IMR-90 (cell line): ENCODE measurements at regions not wholly inside any gene's neighbourhood (a gene's known extent, or its start where the extent isn't known, plus 50 kb on each side); places are given as distances from the start of the nearest gene placed in this dataset.

Source experiments
- ATAC-seq: fragments of 200-7000 bp; cut with Tn5 transposase; 2 replicates; pipeline ENCODE4 v1.9.1; 2020; ENCODE audit warnings: low read depth, mild to moderate bottlenecking, moderate library complexity
- BruUV-seq: library from RNA; stranded (reverse); fragments of 400-500 nt; replicated peaks from 2 replicates; lab custom pipeline; 2021; lab: Mats Ljungman, UMichigan
- CTCF ChIA-PET: fragments of 300-600 bp; formaldehyde crosslinking; extraction: SDS; loops from one replicate; lab custom pipeline; 2021; ENCODE audit warnings: antibody characterized with exemption; lab: Yijun Ruan, JAX
- POLR2A ChIA-PET: fragments of 300-600 bp; sonication (Branson Sonifier 250); formaldehyde crosslinking; loops from one replicate; lab custom pipeline; 2022; ENCODE audit warnings: antibody characterized with exemption; ENCODE audit not compliant: unreplicated experiment; lab: Charles Lee
- DNase-seq: peaks from one replicate; pipeline ENCODE4 v3.0.0; 2013
- H2AFZ ChIP-seq: replicated peaks from 2 replicates; pipeline ENCODE3; 2013; ENCODE audit warnings: low read length, mild to moderate bottlenecking; ENCODE audit not compliant: poor library complexity
- H2AK5ac ChIP-seq: 2 replicates; pipeline ENCODE4 v1.6.1; 2013; ENCODE audit warnings: low read depth, low read length, inconsistent platforms
- H2AK9ac ChIP-seq: replicated peaks from 2 replicates; pipeline ENCODE3; 2013; ENCODE audit warnings: mild to moderate bottlenecking, low read depth, low read length, moderate library complexity; ENCODE audit not compliant: poor library complexity
- H2BK120ac ChIP-seq: 2 replicates; pipeline ENCODE4 v1.6.1; 2013; ENCODE audit warnings: low read depth, low read length, inconsistent platforms
- H2BK15ac ChIP-seq: 3 replicates; pipeline ENCODE4 v1.6.1; 2013; ENCODE audit warnings: low read depth, low read length, inconsistent platforms
- H2BK20ac ChIP-seq: 2 replicates; pipeline ENCODE4 v1.6.1; 2013; ENCODE audit warnings: low read depth, mild to moderate bottlenecking, inconsistent platforms, low read length, moderate library complexity
- H2BK5ac ChIP-seq: 2 replicates; pipeline ENCODE4 v1.6.1; 2013; ENCODE audit warnings: mild to moderate bottlenecking, low read depth, low read length, inconsistent platforms; ENCODE audit not compliant: poor library complexity, severe bottlenecking
- H3K14ac ChIP-seq: replicated peaks from 2 replicates; pipeline ENCODE4 v1.6.1; 2013; ENCODE audit warnings: low read depth, low read length, inconsistent platforms
- H3K18ac ChIP-seq: 2 replicates; pipeline ENCODE4 v1.6.1; 2013; ENCODE audit warnings: low read depth, low read length, control low read depth
- H3K23ac ChIP-seq: 2 replicates; pipeline ENCODE4 v1.6.1; 2013; ENCODE audit warnings: low read depth, low read length, inconsistent platforms
- H3K27ac ChIP-seq: 2 replicates; pipeline ENCODE4 v1.5.1; 2013; ENCODE audit warnings: mild to moderate bottlenecking, control low read depth, low read length; ENCODE audit not compliant: insufficient read depth
- H3K27me3 ChIP-seq: 2 replicates; pipeline ENCODE4 v1.6.1; 2013; ENCODE audit warnings: low read length; ENCODE audit not compliant: control insufficient read depth, insufficient read depth
- H3K36me3 ChIP-seq: 2 replicates; pipeline ENCODE4 v1.6.1; 2013; ENCODE audit warnings: low read length, mixed read lengths; ENCODE audit not compliant: control insufficient read depth, insufficient read depth
- H3K4ac ChIP-seq: 2 replicates; pipeline ENCODE4 v1.6.1; 2013; ENCODE audit warnings: low read depth, low read length, inconsistent platforms
- H3K4me1 ChIP-seq: 2 replicates; pipeline ENCODE4 v1.6.1; 2013; ENCODE audit warnings: low read length, mixed read lengths; ENCODE audit not compliant: control insufficient read depth, insufficient read depth
- H3K4me2 ChIP-seq: 2 replicates; pipeline ENCODE4 v1.6.1; 2013; ENCODE audit warnings: low read depth, mild to moderate bottlenecking, control low read depth, low read length, moderate library complexity
- H3K4me3 ChIP-seq: 2 replicates; pipeline ENCODE4 v1.5.1; 2013; ENCODE audit warnings: low read depth, mild to moderate bottlenecking, control low read depth, low read length, moderate library complexity; ENCODE audit not compliant: insufficient read depth
- H3K56ac ChIP-seq: 2 replicates; pipeline ENCODE4 v1.6.1; 2013; ENCODE audit warnings: low read length, inconsistent platforms; ENCODE audit not compliant: insufficient read depth; ENCODE audit errors: extremely low read depth
- H3K79me1 ChIP-seq, 2 experiments: 2 replicates each; pipeline ENCODE4 v1.6.1; 2013; ENCODE audit warnings: low read length in 2 of 2, inconsistent platforms in 1 of 2, low read depth in 1 of 2
- H3K9ac ChIP-seq: 2 replicates; pipeline ENCODE4 v1.6.1; 2013; ENCODE audit warnings: low read depth, low read length, control low read depth
- H3K9me1 ChIP-seq: 2 replicates; pipeline ENCODE4 v1.6.1; 2013; ENCODE audit warnings: low read length, inconsistent platforms; ENCODE audit not compliant: insufficient read depth
- H3K9me3 ChIP-seq: 2 replicates; pipeline ENCODE4 v1.6.1; 2013; ENCODE audit warnings: low read length; ENCODE audit not compliant: control insufficient read depth, insufficient read depth
- H4K20me1 ChIP-seq: 2 replicates; pipeline ENCODE4 v1.6.1; 2013; ENCODE audit warnings: low read length, inconsistent platforms; ENCODE audit not compliant: insufficient read depth
- H4K5ac ChIP-seq: 2 replicates; pipeline ENCODE4 v1.6.1; 2013; ENCODE audit warnings: mild to moderate bottlenecking, low read depth, low read length, control low read depth
- H4K8ac ChIP-seq, 2 experiments: 2 replicates each; pipeline ENCODE4 v1.6.1; 2013; ENCODE audit warnings: low read depth in 2 of 2, low read length in 2 of 2, control low read depth in 1 of 2, inconsistent platforms in 1 of 2
- H4K91ac ChIP-seq: 2 replicates; pipeline ENCODE4 v1.6.1; 2013; ENCODE audit warnings: low read depth, low read length, inconsistent platforms; ENCODE audit not compliant: insufficient read depth
- BHLHE40 ChIP-seq: fragments of 150-350 bp; IDR thresholded peaks from 2 replicates; pipeline ENCODE4 v1.6.1; 2016; ENCODE audit warnings: mild to moderate bottlenecking, low read depth, low read length
- CEBPB ChIP-seq: IDR thresholded peaks from 2 replicates; pipeline ENCODE4 v1.6.1; 2012; ENCODE audit warnings: low read depth, low read length, improper control_type of control experiment
- CHD1 ChIP-seq: IDR thresholded peaks from 2 replicates; pipeline ENCODE4 v1.6.1; 2012; ENCODE audit warnings: low read depth, low read length, improper control_type of control experiment
- CTCF ChIP-seq: conservative IDR thresholded peaks from 2 replicates; pipeline ENCODE4 v1.5.1; 2012; ENCODE audit warnings: mild to moderate bottlenecking, low read depth, low read length, improper control_type of control experiment
- ELK1 ChIP-seq: fragments of 150-350 bp; IDR thresholded peaks from 2 replicates; pipeline ENCODE4 v1.6.1; 2016; ENCODE audit warnings: low read depth, mild to moderate bottlenecking, low read length, moderate library complexity, borderline replicate concordance
- FOS ChIP-seq: fragments of 150-350 bp; IDR thresholded peaks from 2 replicates; pipeline ENCODE4 v1.6.1; 2016; ENCODE audit warnings: low read depth, low read length
- MAFK ChIP-seq: IDR thresholded peaks from 2 replicates; pipeline ENCODE4 v1.6.1; 2012; ENCODE audit warnings: low read depth, low read length, improper control_type of control experiment
- MAZ ChIP-seq: IDR thresholded peaks from 2 replicates; pipeline ENCODE4 v1.6.1; 2012; ENCODE audit warnings: low read depth, mild to moderate bottlenecking, low read length, improper control_type of control experiment, moderate library complexity, borderline replicate concordance
- MXI1 ChIP-seq: IDR thresholded peaks from 2 replicates; pipeline ENCODE4 v1.6.1; 2012; ENCODE audit warnings: low read depth, mild to moderate bottlenecking, low read length, moderate library complexity, borderline replicate concordance
- NFE2L2 ChIP-seq: fragments of 150-350 bp; IDR thresholded peaks from 2 replicates; pipeline ENCODE4 v1.6.1; 2016; ENCODE audit warnings: low read depth, mild to moderate bottlenecking, low read length
- POLR2A ChIP-seq: IDR thresholded peaks from 2 replicates; pipeline ENCODE4 v1.6.1; 2012; ENCODE audit warnings: mild to moderate bottlenecking, low read depth, low read length
- RAD21 ChIP-seq: IDR thresholded peaks from 2 replicates; pipeline ENCODE4 v1.6.1; 2012; ENCODE audit warnings: low read length, improper control_type of control experiment
- RCOR1 ChIP-seq: IDR thresholded peaks from 2 replicates; pipeline ENCODE4 v1.6.1; 2012; ENCODE audit warnings: mild to moderate bottlenecking, low read length, improper control_type of control experiment; ENCODE audit not compliant: insufficient replicate concordance
- RFX5 ChIP-seq: IDR thresholded peaks from 2 replicates; pipeline ENCODE4 v1.8.0; 2012; ENCODE audit warnings: low read depth, mild to moderate bottlenecking, low read length, moderate library complexity
- SMC3 ChIP-seq: fragments of 150-350 bp; IDR thresholded peaks from 2 replicates; pipeline ENCODE4 v1.6.1; 2016; ENCODE audit warnings: low read depth, mild to moderate bottlenecking, antibody characterized with exemption, low read length, moderate library complexity
- USF2 ChIP-seq: fragments of 150-350 bp; IDR thresholded peaks from 2 replicates; pipeline ENCODE4 v1.6.1; 2017; ENCODE audit warnings: mild to moderate bottlenecking, antibody characterized with exemption, low read length, low read depth
- WGBS, 2 experiments: methylation state at CpG; one replicate each; pipeline versions ENCODE4 v1.1.5 to v1.1.7; 2013; ENCODE audit warnings: missing lambda C conversion rate in 2 of 2; ENCODE audit not compliant: insufficient read length in 1 of 2; ENCODE audit errors: extremely low coverage in 2 of 2; 5-methylcytosine and 5-hydroxymethylcytosine counted together
- dilution Hi-C: fragments of 300-500 bp; cut with HindIII; formaldehyde crosslinking; loops from one replicate; pipeline ENCODE4 v1.14.3; 2018; ENCODE audit warnings: low sequenced_read_pairs; ENCODE audit not compliant: unreplicated experiment
- in situ Hi-C: fragments of 300-500 bp; cut with MboI; formaldehyde crosslinking; loops from 3 replicates; pipeline ENCODE4 v1.14.3; 2019; ENCODE audit warnings: low sequenced_read_pairs, inconsistent platforms, mixed read lengths
- intact Hi-C: fragments of 100-400 bp; cut with micrococcal nuclease; formaldehyde crosslinking; loops from 2 replicates; pipeline ENCODE4 v1.10.0; 2022

GRCh38 chr10:131575877-131576276 is 264.4 kb upstream of the TCERG1L start:
- H2BK120ac ChIP-seq, result no peak overlapping the region
- no peak overlapping the region for H2AK5ac ChIP-seq
- H3K4me3 ChIP-seq, result no peak overlapping the region
- H4K20me1 ChIP-seq, result no peaks in the 10 kb centered on the region
- H2AFZ ChIP-seq, result no peak overlapping the region
- intact Hi-C loops, result no loop called here
- H3K4ac ChIP-seq, result no peak overlapping the region
- no peaks in the 10 kb centered on the region for H3K27me3 ChIP-seq
- BruUV-seq, result no TSS peak
- H3K23ac ChIP-seq, result no peak overlapping the region
- H3K14ac ChIP-seq, result no peak overlapping the region
- no peak overlapping the region for H2BK15ac ChIP-seq
- no peak overlapping the region for H3K56ac ChIP-seq
- no peak overlapping the region for H2BK20ac ChIP-seq
- H3K9me3 ChIP-seq, result peaks cover 59% of the 10 kb centered on the region
- dilution Hi-C loops, result no loop called here
- ATAC-seq, result no peak
- TF ChIP-seq RAD21 (no peak), CHD1 (no peak), MXI1 (no peak), RCOR1 (no peak), CEBPB (no peak), RFX5 (no peak), USF2 (no peak), ELK1 (no peak), NFE2L2 (no peak), POLR2A (no peak), MAFK (no peak), FOS (no peak), MAZ (no peak), SMC3 (no peak), BHLHE40 (no peak), CTCF (no peak)
- no peak overlapping the region for H3K27ac ChIP-seq
- H3K18ac ChIP-seq, result no peak overlapping the region
- no peak for DNase-seq
- H4K5ac ChIP-seq, result no peak overlapping the region
- ChIA-PET CTCF (no interaction called here), POLR2A (no interaction called here)
- no peaks in the 10 kb centered on the region for H3K9me1 ChIP-seq
- H2BK5ac ChIP-seq, result no peak overlapping the region
- no peak overlapping the region for H2AK9ac ChIP-seq
- H4K8ac ChIP-seq, result no peak overlapping the region
- H3K36me3 ChIP-seq, result no peaks in the 10 kb centered on the region
- H4K91ac ChIP-seq, result no peak overlapping the region
- H3K9ac ChIP-seq, result no peak overlapping the region
- no peak overlapping the region for H3K4me2 ChIP-seq
- H3K79me1 ChIP-seq, result no peaks in the 10 kb centered on the region
- H3K4me1 ChIP-seq, result no peaks in the 10 kb centered on the region
- in situ Hi-C loops, result no loop called here
- WGBS, 2 experiments, result 60% methylated on average over 2 of the region's 4 CpGs; no CpG with 5 or more reads in 1 of the 2 experiments
